ENCODE measurements at regions not wholly inside any gene's neighbourhood (a gene's known extent, or its start where the extent isn't known, plus 50 kb on each side); places are given as distances from the start of the nearest gene placed in this dataset.
"Not testable (repeated sequence)": the region's sequence is repeated elsewhere in the genome, so short reads cannot be mapped to it uniquely, and the experiment has no call there.

- Histone ChIP-seq H3K27me3 (no peaks in the 10 kb centered on the region), H3K4me1 (no peaks in the 10 kb centered on the region), H3K4me3 (no peak overlapping the region), H3K9me3 (no peaks in the 10 kb centered on the region), H3K27ac (no peak overlapping the region), H3K36me3 (no peaks in the 10 kb centered on the region)
- intact Hi-C loops (cut with DNase I) = no loop called here
- 66 to 77% methylated on average over 2 to 3 of the region's 3 CpGs for WGBS, 2 donors
- DNase-seq = no peak
- no peak for TF ChIP-seq POLR2A (IDR thresholded peaks at IDR 0.05)
- TF ChIP-seq, protein P1, sequence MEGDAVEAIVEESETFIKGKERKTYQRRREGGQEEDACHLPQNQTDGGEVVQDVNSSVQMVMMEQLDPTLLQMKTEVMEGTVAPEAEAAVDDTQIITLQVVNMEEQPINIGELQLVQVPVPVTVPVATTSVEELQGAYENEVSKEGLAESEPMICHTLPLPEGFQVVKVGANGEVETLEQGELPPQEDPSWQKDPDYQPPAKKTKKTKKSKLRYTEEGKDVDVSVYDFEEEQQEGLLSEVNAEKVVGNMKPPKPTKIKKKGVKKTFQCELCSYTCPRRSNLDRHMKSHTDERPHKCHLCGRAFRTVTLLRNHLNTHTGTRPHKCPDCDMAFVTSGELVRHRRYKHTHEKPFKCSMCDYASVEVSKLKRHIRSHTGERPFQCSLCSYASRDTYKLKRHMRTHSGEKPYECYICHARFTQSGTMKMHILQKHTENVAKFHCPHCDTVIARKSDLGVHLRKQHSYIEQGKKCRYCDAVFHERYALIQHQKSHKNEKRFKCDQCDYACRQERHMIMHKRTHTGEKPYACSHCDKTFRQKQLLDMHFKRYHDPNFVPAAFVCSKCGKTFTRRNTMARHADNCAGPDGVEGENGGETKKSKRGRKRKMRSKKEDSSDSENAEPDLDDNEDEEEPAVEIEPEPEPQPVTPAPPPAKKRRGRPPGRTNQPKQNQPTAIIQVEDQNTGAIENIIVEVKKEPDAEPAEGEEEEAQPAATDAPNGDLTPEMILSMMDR (IDR thresholded peaks at IDR 0.05) = no peak
These were observed 66.6 kb upstream of the ADAMTS5 start for GRCh38 chr21:27033471-27033870.

DNA sequence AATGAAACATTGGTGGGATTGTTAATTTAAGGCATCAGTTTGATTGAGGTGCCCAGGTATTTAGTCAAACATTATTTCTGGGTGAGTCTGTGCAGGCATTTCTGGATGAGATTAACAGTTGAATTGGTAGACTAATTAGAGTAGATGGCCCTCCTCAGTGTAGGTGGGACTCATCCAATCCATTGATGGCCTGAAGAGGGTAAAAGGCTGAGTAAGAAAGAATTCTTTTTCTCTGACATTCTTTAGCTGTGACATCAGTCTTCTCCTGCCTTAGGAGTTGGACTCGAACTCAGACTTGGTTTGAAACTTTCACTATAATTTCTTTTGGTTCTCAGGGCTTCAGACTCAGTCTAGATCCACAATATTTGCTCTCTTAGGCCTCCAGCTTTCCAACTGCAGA is 59.6 kb upstream of the ADAMTS5 start:
- H3K4me3 ChIP-seq = no peak overlapping the region
- no peak for DNase-seq
- 52 to 67% methylated on average over 1 of the region's 1 CpG for WGBS, 2 donors
- H3K36me3 ChIP-seq = no peaks in the 10 kb centered on the region
- TF ChIP-seq, protein P1 (IDR thresholded peaks at IDR 0.05) = no peak
- intact Hi-C loops (cut with DNase I) = no loop called here
- no peak overlapping the region for H3K27ac ChIP-seq
- no peaks in the 10 kb centered on the region for H3K9me3 ChIP-seq
- H3K27me3 ChIP-seq = no peaks in the 10 kb centered on the region
- no peaks in the 10 kb centered on the region for H3K4me1 ChIP-seq

- H3K9me3 ChIP-seq; H3K27ac ChIP-seq; H3K4me1 ChIP-seq; H3K36me3 ChIP-seq; H3K27me3 ChIP-seq; H3K4me3 ChIP-seq; DNase-seq; intact Hi-C loops (cut with DNase I): not testable (repeated sequence)
- 54 to 66% methylated on average over 7 to 10 of the region's 10 CpGs for WGBS, 2 donors
These were observed 58.8 kb upstream of the ADAMTS5 start for GRCh38 chr21:27025708-27026107.

- TF ChIP-seq POLR2A (IDR thresholded peaks at IDR 0.05) = no peak
- TF ChIP-seq, protein P1 (IDR thresholded peaks at IDR 0.05) = no peak
- H3K9me3 ChIP-seq = no peaks in the 10 kb centered on the region
- no peaks in the 10 kb centered on the region for H3K4me1 ChIP-seq
- intact Hi-C loops (cut with DNase I) = no loop called here
- H3K4me3 ChIP-seq = no peak overlapping the region
- H3K27ac ChIP-seq = no peak overlapping the region
- no peak for DNase-seq
- WGBS, 2 donors = 92 to 96% methylated on average over 1 of the region's 1 CpG
- H3K27me3 ChIP-seq = no peaks in the 10 kb centered on the region
- H3K36me3 ChIP-seq = no peaks in the 10 kb centered on the region
These were observed 58.1 kb upstream of the ADAMTS5 start for GRCh38 chr21:27024971-27025370.

DNA sequence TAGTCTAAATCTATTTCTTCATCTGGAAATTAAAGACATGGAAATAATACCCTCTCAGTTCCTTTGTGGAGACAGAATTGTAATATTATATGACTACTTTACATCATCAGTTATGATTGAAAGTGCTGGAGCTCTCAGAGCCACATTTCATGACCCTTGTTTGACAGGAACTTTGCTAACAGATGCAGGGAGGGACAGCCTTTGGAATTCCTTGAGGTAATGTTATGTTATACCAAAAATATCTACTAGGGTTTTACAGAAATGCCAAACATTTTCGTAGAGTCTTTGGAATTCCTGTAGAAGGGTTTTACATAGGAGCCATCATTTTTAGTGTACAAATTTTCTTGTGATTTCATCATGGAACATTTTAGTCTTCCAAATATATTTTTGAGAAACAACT is 57.4 kb upstream of the ADAMTS5 start:
- WGBS, 2 donors = 30 to 65% methylated on average over 1 of the region's 1 CpG
- TF ChIP-seq, protein P1 (IDR thresholded peaks at IDR 0.05) = no peak
- TF ChIP-seq POLR2A (IDR thresholded peaks at IDR 0.05) = no peak

GRCh38 chr21:27023186-27023585 is 56.3 kb upstream of the ADAMTS5 start:
- Histone ChIP-seq H3K27me3 (no peaks in the 10 kb centered on the region), H3K4me1 (no peaks in the 10 kb centered on the region), H3K27ac (no peak overlapping the region), H3K36me3 (no peaks in the 10 kb centered on the region), H3K4me3 (no peak overlapping the region), H3K9me3 (no peaks in the 10 kb centered on the region)
- 83 to 84% methylated on average over 4 of the region's 4 CpGs for WGBS, 2 donors
- no peak for DNase-seq
- intact Hi-C loops (cut with DNase I) = no loop called here
- TF ChIP-seq POLR2A (IDR thresholded peaks at IDR 0.05) = no peak
- TF ChIP-seq, protein P1 (IDR thresholded peaks at IDR 0.05) = no peak

More for the DNA sequence above, 57.4 kb upstream of the ADAMTS5 start:
- Histone ChIP-seq H3K4me3 (no peak overlapping the region), H3K27me3 (no peaks in the 10 kb centered on the region), H3K27ac (no peak overlapping the region), H3K9me3 (no peaks in the 10 kb centered on the region), H3K36me3 (no peaks in the 10 kb centered on the region), H3K4me1 (no peaks in the 10 kb centered on the region)
- intact Hi-C loops (cut with DNase I) = no loop called here
- no peak for DNase-seq
